Activated T-helper 2 cell treated with anti-CD3 and anti-CD28 coated beads, Interferon-gamma antibody, Interleukin-2, Interleukin-4, amounts not matched to agents 10 μg/mL and 5 μg/mL and 100 μg/mL, durations not matched to agents 14 hours and 24 hours and 36 hours (primary cell): ENCODE measurements at regions not wholly inside any gene's neighbourhood (a gene's known extent, or its start where the extent isn't known, plus 50 kb on each side); places are given as distances from the start of the nearest gene placed in this dataset.

Source experiments
- DNase-seq: peaks from one replicate; pipeline ENCODE4 v3.0.0; 2021; ENCODE audit warnings: low spot score
- H3K27ac Mint-ChIP-seq: one replicate; pipeline ENCODE4 v1.8.0; 2021; ENCODE audit warnings: mixed read lengths
- H3K27me3 Mint-ChIP-seq: one replicate; pipeline ENCODE4 v1.8.0; 2021; ENCODE audit warnings: low read depth, mixed read lengths
- H3K36me3 Mint-ChIP-seq: one replicate; pipeline ENCODE4 v1.8.0; 2021; ENCODE audit warnings: low read depth, mixed read lengths
- H3K4me1 Mint-ChIP-seq: one replicate; pipeline ENCODE4 v1.8.0; 2021; ENCODE audit warnings: low read depth, mixed read lengths
- H3K4me3 Mint-ChIP-seq: one replicate; pipeline ENCODE4 v1.8.0; 2021; ENCODE audit warnings: low read depth, mild to moderate bottlenecking, moderate library complexity, mixed read lengths
- H3K9me3 Mint-ChIP-seq: one replicate; pipeline ENCODE4 v1.8.0; 2021; ENCODE audit warnings: mixed read lengths
- intact Hi-C: fragments of 100-400 bp; cut with micrococcal nuclease; formaldehyde crosslinking; loops from one replicate; pipeline ENCODE4 v1.15.1; 2023

DNA sequence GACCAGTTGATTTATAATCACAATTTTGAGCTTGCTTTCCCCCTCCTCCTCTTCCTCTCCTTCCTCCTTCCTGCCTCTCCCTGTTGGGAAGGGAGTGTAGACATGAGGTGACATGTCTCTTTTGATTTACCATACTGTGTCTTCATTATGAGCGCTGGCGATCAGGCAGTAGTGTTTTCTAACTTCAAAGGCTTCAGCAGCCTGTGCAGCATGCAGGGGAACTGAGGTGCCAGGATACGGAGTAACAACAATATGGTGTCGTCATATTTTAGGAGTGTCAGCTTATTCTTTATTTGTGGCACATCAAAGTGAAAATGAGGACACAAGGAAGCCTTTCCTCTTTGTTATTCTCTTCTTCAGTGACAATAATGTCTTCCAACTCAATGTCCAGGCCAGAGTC, 864.2 kb downstream of the SLC4A3 start:
- Mint-ChIP-seq H3K4me3 (no peak overlapping the region), H3K27ac (no peak overlapping the region), H3K9me3 (no peaks in the 10 kb centered on the region), H3K27me3 (no peaks in the 10 kb centered on the region), H3K36me3 (no peaks in the 10 kb centered on the region), H3K4me1 (no peaks in the 10 kb centered on the region)
- DNase-seq = no peak
- intact Hi-C loops = no loop called here

DNA sequence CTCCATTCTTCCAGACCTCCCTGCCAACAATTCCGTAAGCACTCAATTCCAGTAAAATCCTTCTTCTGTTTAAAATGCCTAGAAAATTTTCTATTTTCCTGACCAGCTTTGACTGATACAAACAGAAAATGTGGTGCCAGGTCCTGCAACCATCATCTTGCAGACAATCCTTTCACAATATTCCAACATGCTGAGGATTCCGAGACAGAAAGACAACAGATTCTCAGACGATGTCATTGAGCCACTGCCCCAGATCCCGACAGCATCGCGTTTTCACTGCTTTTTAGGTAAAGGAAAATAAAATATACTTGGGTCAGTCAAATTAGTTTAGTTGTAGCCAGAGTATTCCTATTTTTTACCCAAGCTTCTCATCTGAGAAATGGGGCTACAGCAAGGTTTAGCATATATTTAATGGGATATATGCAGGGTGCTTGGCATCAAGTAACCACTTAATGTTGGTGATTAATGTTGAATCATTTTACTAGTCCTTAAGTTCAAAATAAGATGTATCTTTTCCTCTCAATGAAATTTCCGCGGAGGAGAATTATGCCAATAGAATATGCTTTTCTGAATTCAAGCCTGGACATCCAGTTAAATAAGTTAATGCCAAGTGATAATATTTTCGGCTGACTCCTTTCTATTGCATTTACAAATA, 866.6 kb downstream of the SLC4A3 start:
- Mint-ChIP-seq H3K36me3 (no peaks in the 10 kb centered on the region), H3K4me3 (no peak overlapping the region), H3K27ac (no peak overlapping the region), H3K4me1 (peaks cover 7% of the 10 kb centered on the region), H3K9me3 (no peaks in the 10 kb centered on the region), H3K27me3 (no peaks in the 10 kb centered on the region)
- intact Hi-C loops = no loop called here
- no peak for DNase-seq

DNA sequence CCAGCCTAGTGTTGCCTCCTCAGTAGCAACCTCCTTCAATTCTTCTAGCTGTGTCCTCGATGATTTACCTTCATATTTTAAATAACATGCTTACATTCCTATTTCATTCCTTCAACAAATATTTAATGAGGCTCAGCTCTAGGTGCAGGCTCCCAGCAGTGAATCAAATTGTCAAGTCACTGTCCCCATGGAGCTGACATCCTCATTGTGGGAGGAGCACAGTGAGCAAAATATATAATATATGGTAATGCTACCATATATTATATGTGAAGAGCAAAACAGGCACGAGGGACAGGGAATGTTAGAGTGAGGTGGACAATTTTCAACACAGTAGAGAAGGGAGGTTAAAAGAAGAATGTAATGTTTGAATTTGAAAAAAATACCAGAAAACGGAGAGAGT, 869.1 kb downstream of the SLC4A3 start:
- no peak for DNase-seq
- Mint-ChIP-seq H3K27me3 (no peaks in the 10 kb centered on the region), H3K4me3 (no peak overlapping the region), H3K9me3 (no peaks in the 10 kb centered on the region), H3K36me3 (no peaks in the 10 kb centered on the region), H3K4me1 (peaks cover 7% of the 10 kb centered on the region), H3K27ac (no peak overlapping the region)
- intact Hi-C loops = no loop called here

DNA sequence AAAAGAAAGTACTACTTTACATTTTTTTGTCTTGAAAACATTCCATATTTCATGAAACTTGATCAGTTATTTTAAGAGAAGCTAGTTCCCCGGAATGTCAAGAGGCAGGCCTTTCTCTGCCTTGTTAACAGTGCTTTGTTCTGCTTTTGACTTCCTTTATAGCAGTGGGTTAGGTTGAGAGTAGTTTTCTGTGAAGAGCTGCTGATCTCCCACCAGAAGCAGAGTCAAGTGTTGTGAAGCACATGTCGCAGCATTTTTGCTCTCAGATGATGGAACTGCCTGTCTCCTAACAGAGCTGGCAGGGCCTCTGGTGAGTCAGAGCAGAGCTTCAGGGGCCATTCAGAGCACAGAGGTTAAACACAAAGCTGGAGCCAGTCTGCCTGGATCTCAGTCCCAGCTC, 871.8 kb downstream of the SLC4A3 start:
- no peak for DNase-seq
- Mint-ChIP-seq H3K36me3 (no peaks in the 10 kb centered on the region), H3K9me3 (no peaks in the 10 kb centered on the region), H3K27me3 (no peaks in the 10 kb centered on the region), H3K27ac (peak overlapping the region; percentile 62), H3K4me3 (no peak overlapping the region), H3K4me1 (peaks cover 7% of the 10 kb centered on the region)
- intact Hi-C loops = no loop called here

DNA sequence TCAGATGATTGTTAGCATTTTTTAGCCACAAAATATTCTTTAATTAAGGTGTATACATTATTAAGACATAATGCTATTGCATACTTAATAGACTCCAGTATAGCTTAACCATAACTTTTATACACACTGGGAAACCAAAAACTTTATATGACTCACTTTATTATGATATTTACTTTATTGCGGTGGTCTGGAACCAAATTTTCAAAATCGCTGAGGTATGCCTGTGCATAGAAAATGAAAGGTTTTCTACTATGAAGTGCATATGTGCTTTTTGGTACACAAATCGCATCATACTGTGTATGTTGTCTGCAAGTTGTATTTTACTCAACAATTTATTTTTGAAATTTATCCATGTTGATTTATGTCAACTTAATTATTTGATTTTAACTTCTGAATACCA, 875.1 kb downstream of the SLC4A3 start:
- H3K4me3 Mint-ChIP-seq = no peak overlapping the region
- intact Hi-C loops = no loop called here
- peaks cover 7% of the 10 kb centered on the region for H3K4me1 Mint-ChIP-seq
- H3K27me3 Mint-ChIP-seq = no peaks in the 10 kb centered on the region
- H3K27ac Mint-ChIP-seq = no peak overlapping the region
- H3K9me3 Mint-ChIP-seq = no peaks in the 10 kb centered on the region
- DNase-seq = no peak
- no peaks in the 10 kb centered on the region for H3K36me3 Mint-ChIP-seq

DNA sequence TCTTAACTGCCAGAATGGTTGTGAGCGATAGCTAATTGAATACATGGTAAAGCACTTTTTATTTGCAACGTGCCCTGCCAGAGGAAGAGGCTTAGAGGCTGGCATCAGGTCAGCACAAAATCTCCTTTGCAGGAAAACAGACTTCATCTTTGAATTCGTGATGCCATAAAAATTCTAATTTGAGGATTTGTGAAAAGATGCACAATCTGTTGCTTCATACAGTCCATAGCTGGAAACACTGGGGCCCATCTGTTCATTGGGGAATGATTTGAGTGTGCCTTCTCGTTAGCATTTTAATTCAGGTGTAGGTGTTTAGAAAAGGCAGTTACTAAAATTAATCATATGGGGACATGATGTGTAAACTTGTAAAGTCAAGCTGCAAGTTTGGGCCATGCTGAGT, 876.0 kb downstream of the SLC4A3 start:
- H3K36me3 Mint-ChIP-seq = no peaks in the 10 kb centered on the region
- intact Hi-C loops = no loop called here
- no peaks in the 10 kb centered on the region for H3K27me3 Mint-ChIP-seq
- no peak for DNase-seq
- no peaks in the 10 kb centered on the region for H3K9me3 Mint-ChIP-seq
- H3K4me3 Mint-ChIP-seq = no peak overlapping the region
- H3K27ac Mint-ChIP-seq = no peak overlapping the region
- H3K4me1 Mint-ChIP-seq = peaks cover 2% of the 10 kb centered on the region

DNA sequence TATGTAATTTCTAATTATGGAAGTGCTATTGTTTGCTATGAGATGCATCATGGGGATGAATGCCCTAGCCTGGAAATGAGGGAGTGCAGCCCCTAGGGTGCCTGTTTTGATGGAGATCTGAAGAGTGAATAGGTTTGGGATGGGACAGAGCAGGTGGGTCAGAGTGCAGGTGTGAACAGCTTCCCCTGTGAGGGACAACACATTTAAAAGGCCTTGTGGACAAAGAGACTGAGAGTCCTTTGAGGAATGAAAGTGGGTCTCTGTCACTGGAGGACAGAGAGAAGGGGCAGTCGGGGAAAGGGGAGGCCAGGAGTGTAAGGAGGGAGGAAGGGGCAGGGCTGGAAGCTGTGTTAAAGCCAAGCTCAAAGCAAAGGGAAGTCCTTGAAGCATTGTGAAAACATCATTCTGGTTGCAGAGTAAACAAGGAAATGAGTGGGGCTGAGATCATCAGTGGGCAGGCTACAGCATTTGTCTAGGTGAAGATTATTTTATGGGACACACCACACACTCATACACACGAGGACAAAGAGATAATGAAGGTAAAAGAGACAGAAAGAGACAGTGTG, 877.6 kb downstream of the SLC4A3 start:
- H3K4me3 Mint-ChIP-seq = no peak overlapping the region
- H3K36me3 Mint-ChIP-seq = no peaks in the 10 kb centered on the region
- no peak overlapping the region for H3K27ac Mint-ChIP-seq
- no peaks in the 10 kb centered on the region for H3K9me3 Mint-ChIP-seq
- no peak for DNase-seq
- no peaks in the 10 kb centered on the region for H3K4me1 Mint-ChIP-seq
- intact Hi-C loops = no loop called here
- no peaks in the 10 kb centered on the region for H3K27me3 Mint-ChIP-seq

DNA sequence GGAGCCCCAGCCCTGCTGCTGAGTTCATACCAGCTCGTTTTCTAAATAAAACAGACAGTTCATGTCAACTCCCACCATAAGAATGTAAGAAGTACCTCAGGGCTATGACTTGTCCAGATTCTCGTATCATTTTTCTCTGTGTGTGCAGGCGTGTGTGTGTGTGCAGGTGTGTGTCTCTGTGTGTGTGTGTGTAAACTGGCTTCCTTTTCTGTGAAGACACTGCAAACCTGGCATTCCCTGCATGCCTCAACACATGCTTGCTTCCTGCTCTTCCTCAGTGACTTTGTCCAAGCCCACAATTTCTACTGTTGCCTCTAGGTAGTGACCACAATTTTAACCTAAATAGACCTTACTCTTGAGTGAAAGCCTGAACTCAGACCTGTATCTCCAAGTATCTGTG, 879.0 kb downstream of the SLC4A3 start:
- no peaks in the 10 kb centered on the region for H3K4me1 Mint-ChIP-seq
- H3K9me3 Mint-ChIP-seq = no peaks in the 10 kb centered on the region
- intact Hi-C loops = no loop called here

DNA sequence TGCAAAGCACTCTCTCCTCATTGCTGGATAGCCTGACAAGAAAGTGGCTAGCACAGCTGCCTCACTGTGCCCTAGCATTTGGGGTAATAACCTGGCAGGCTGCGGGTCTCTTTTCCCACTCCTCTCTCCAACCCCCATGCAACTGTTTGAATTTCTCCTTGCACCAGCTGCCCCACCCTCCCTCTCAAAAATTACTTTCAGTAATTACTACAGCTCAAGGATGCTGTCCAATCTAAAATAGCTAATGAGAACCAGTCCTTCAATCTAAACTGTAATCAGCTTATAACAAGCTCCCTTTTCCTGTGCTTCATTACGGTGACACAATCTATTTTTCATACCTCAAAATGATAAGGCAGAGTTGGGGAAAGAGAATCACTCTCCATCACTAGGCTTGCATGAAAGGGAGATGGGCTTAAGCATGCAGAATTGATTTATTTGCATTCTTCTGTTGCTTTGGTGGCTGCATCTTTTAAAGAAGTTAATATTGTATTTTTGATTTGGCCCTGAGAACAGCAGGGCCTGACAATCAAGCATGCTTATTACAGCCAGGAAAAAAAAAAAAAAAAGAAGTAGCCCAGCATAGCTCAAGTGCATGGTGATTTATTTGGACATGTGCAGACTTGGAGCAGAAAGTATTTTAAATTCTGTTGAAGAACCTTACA, 881.8 kb downstream of the SLC4A3 start:
- H3K27ac Mint-ChIP-seq = no peak overlapping the region

More for the DNA sequence above, 879.0 kb downstream of the SLC4A3 start:
- H3K36me3 Mint-ChIP-seq = no peaks in the 10 kb centered on the region
- H3K27me3 Mint-ChIP-seq = no peaks in the 10 kb centered on the region
- H3K4me3 Mint-ChIP-seq = no peak overlapping the region
- no peak for DNase-seq
- no peak overlapping the region for H3K27ac Mint-ChIP-seq

DNA sequence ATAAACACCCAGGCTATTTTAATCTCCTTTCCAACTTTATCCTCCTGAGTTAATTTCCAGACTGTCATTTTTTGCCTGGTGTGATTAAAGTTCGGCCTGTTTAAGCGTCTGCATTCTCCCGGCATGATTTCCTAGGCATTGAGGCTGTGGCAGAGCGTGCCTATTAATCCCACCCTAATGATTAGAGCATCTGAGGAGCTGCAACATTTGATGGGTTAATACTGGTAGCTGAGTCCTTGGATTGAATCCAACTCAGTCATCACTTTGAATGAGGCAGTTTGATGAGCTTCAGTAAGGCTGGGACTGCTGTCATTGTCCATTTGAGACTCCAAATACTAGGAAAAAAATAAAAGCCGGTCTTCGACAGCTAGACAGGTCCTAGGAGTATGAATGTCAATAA, 882.5 kb downstream of the SLC4A3 start:
- Mint-ChIP-seq H3K9me3 (no peaks in the 10 kb centered on the region), H3K4me1 (no peaks in the 10 kb centered on the region), H3K27me3 (no peaks in the 10 kb centered on the region), H3K4me3 (no peak overlapping the region), H3K36me3 (no peaks in the 10 kb centered on the region), H3K27ac (no peak overlapping the region)
- intact Hi-C loops = no loop called here
- DNase-seq = no peak

More for the DNA sequence above, 881.8 kb downstream of the SLC4A3 start:
- intact Hi-C loops = no loop called here
- Mint-ChIP-seq H3K4me1 (no peaks in the 10 kb centered on the region), H3K9me3 (no peaks in the 10 kb centered on the region), H3K27me3 (no peaks in the 10 kb centered on the region), H3K4me3 (no peak overlapping the region), H3K36me3 (no peaks in the 10 kb centered on the region)
- DNase-seq = no peak

DNA sequence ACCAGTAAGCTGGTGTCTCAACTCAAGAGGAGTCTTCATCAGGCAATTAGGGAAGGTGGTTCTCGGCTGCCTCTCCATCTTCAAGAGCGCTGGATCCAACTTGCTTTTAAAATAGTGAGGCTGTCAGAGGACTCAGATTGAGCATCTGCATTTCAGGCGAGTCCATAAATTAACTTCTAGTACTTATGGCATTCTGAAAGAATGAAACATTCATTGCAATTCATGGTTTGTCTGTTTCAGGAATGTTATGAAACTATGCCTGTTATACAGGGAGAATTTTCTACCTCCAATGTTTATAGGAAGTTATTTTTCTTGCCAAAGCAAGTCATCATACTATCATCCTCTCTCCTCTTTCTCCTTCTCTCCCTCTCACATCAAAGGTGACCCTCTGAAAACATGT, 883.2 kb downstream of the SLC4A3 start:
- intact Hi-C loops = no loop called here
- H3K27me3 Mint-ChIP-seq = no peaks in the 10 kb centered on the region
- H3K36me3 Mint-ChIP-seq = no peaks in the 10 kb centered on the region
- H3K27ac Mint-ChIP-seq = no peak overlapping the region
- no peak overlapping the region for H3K4me3 Mint-ChIP-seq
- DNase-seq = no peak
- H3K9me3 Mint-ChIP-seq = no peaks in the 10 kb centered on the region
- no peaks in the 10 kb centered on the region for H3K4me1 Mint-ChIP-seq

DNA sequence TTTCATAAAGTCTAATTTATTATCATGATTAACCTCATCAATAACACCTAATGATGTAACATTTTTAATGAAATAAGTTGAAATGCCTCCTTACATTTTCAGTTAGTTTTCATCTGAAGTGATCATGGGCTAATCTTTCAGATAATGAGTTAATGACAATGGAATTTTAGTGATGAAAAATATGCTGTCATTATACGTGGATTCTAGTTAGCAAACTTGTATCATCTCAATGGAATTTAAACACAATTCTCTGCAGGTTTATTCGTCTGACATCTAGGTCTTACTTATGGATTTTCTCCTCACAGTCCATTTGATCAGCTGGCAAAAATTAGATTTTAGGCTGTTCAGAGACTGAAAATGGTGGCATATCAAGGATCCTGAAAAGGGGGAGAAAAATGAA, 885.0 kb downstream of the SLC4A3 start:
- Mint-ChIP-seq H3K36me3 (no peaks in the 10 kb centered on the region), H3K4me1 (no peaks in the 10 kb centered on the region), H3K27ac (no peak overlapping the region), H3K4me3 (no peak overlapping the region), H3K27me3 (no peaks in the 10 kb centered on the region), H3K9me3 (no peaks in the 10 kb centered on the region)
- intact Hi-C loops = no loop called here
- DNase-seq = no peak

DNA sequence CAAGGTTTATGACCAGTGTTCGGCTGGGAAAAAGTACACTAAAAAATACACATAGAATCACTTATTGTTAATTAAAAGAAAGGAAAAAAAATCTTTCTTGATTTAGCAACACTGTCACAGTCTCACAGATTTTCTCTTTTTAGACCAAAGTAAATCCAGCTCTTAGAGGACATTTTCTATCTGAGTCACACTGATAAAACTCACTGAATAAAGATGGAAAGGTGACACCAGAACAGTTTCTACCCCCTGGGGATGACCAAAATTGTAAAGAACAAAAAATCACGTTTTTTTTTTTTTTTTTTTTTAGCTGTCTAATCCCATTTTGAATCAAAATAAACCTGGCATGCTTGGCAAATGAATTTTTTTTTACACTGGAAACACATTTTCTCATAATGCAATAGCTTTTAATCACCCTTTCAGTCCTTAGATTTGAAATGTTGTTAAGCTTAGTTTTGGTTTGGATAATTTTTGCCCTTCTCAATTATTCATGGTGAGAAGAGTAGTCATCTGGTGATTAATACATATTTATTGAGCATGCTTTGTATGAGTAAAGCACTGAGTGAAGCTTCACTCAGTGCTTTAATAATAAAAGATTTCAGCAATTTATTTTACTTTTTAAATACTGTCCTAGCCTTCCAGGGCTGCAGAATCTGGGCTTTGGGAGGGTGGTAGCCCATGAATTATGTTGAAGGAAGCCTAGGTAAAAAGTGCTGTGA, 886.3 kb downstream of the SLC4A3 start:
- H3K36me3 Mint-ChIP-seq = no peaks in the 10 kb centered on the region
- H3K4me3 Mint-ChIP-seq = no peak overlapping the region
- no peak for DNase-seq
- intact Hi-C loops = no loop called here
- no peaks in the 10 kb centered on the region for H3K4me1 Mint-ChIP-seq
- no peaks in the 10 kb centered on the region for H3K27me3 Mint-ChIP-seq
- no peak overlapping the region for H3K27ac Mint-ChIP-seq
- no peaks in the 10 kb centered on the region for H3K9me3 Mint-ChIP-seq
